Tongue (tissue), 1 donor: ENCODE measurements at regions not wholly inside any gene's neighbourhood (a gene's known extent, or its start where the extent isn't known, plus 50 kb on each side); places are given as distances from the start of the nearest gene placed in this dataset.
"Not testable (repeated sequence)": the region's sequence is repeated elsewhere in the genome, so short reads cannot be mapped to it uniquely, and the experiment has no call there.

Experiments used
- DNase-seq: peaks from one replicate; pipeline ENCODE4 v3.0.0-alpha.2; 2015

DNA sequence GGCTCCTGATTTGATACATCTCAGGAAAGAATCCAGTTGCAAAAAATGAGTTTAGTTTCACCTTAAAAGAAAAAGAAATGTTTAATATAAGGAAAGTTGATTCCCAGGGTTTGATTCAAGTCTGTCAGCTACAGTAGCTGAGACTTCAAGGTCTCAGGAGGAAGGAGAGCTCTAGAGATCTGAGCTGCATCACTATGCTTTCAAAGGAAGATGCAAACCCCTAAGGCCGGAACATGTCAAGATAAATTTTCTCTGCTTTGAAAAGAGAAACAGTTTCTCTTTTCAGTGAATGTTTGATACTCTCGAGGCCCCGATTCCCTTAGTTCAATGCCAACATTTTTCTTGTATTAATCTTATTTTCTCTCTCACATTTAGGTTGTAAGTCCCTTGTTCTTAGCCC is 128.6 kb downstream of the RGPD3 start:
- DNase-seq: peak; percentile 12

DNA sequence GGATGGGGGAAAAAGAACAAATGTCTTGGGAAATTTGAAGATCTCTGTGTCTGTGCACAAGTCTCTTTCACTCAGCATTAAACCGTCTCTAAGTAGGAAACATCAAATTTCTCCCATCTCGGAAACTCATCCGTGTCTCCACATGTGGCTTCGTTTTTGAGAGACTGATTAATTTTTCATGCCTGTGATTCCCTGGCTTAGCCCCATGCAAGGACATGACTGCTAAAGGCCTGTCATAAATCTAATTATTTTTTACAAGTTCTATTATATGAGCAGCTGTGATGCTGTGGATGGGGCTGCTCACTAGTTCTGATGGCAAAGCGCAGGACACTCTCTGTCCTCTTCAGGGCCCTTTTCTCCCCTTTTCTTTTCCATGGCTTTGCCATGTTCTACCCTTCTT is 129.1 kb downstream of the RGPD3 start:
- peak; percentile 55 for DNase-seq

GRCh38 chr2:106338043-106338442 is 130.2 kb downstream of the RGPD3 start:
- DNase-seq: peak; percentile 75

- peak; percentile 57 for DNase-seq
Observed at GRCh38 chr2:106336737-106337136, 131.5 kb downstream of the RGPD3 start.

GRCh38 chr2:106336108-106336507 is 132.1 kb downstream of the RGPD3 start:
- no peak for DNase-seq

- DNase-seq: peak; percentile 37
Observed at GRCh38 chr2:106334802-106335201, 133.4 kb downstream of the RGPD3 start.

DNA sequence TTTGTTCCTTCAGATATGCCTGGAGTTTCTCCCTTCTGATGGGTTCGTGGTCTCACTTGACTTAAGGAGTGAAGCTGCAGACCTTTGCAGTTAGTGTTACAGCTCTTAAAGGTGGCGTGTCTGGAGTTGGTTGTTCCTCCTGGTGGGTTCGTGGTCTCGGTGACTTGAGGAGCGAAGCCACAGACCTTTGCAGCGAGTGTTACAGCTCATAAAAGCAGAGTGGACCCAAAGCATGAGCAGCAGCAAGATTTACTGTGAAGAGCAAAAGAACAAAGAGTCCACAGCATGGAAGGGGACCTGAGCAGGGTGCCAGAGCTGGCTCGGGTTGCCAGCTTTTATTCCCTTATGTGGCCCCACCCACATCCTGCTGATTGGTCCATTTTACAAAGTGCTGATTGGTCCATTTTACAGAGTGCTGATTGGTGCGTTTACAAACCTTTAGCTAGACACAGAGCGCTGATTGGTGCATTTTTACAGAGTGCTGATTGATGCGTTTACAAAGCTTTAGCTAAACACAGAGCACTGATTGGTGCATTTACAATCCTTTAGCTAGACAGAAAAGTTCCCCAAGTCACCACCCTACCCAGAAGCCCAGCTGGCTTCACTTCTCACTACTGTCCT is 134.8 kb downstream of the RGPD3 start:
- not testable (repeated sequence) for DNase-seq

DNA sequence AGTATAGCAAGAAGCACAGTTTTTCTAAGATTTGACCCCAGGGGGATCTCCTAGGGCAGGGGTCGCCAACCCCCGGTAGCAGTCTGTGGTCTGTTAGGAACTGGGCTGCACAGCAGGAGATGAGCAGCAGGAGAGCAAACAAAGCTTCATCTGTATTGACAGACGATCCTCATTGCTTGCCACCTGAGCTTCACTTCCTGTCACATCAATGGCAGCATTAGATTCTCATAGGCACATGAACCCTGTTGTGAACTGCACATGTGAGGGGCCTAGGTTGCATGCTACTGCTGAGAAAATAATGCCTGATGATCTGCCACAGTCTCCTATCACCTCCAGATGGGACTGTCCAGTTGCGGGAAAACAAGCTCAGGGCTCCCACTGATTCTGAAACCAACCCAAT is 136.2 kb downstream of the RGPD3 start:
- DNase-seq: no peak

DNA sequence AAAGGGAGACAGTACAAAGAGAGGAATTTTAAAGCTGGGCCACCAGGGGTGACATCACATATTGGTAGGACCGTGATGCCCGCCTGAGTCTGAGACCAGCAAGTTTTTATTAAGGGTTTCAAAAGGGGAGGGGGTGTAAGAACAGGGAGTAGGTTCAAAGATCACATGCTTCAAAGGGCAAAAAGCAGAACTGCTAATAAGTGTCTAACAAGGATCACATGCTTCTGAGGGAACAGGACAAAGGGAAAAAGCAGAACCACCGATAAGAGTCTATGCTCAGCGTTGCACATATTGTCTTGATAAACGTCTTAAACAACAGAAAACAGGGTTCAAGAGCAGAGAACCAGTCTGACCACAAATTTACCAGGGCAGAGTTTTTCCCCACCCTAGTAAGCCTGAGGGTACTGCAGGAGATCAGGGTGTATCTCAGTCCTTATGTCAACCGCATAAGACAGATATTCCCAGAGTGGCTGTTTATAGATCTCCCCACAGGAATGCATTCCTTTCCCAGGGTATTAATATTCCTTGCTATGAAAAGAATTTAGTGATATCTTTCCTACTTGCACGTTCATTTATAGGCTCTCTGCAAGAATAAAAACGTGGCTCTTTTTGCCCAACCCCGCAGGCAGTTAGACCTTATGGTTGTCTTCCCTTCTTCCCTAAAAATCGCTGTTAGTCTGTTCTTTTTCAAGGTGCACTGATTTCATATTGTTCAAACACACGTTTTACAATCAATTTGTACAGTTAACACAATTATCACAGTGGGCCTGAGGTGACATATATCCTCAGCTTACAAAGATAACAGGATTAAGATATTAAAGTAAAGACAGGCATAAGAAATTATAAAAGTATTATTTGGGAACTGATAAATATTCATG is 136.5 kb upstream of the UXS1 start:
- DNase-seq: peak; percentile 5

DNA sequence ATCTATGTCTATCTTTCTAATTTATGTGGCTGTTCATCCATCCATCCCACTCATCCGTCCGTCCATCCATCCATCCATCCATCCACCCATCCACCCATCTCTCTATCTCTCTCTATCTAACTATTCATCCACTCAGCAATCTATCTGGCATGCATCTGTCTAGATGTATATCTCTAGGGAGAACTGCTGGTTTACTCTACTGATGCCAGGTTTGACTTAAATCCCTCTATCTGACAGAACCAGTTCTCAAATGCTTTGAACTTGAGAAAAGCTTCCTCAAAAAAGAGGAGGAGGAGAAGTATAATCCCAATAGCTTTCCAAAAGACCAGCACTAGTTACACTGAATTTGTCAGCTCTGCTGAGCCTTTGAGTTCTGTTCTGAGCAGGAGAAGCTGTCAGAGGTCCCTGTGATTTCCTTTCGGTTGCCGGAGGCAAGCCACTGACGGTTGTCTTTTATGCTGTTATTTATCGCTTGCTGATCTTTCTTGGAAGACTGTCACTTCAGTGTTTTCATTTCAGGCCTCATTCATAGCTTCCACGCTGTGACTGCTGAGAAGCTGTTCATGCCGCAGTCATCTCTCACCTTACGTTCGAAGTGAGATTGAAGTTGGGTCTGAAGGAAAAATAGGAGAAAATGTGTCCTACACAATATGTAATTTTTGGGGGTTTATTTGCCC is 129.4 kb upstream of the UXS1 start:
- DNase-seq: no peak

- no peak for DNase-seq
Observed at GRCh38 chr2:106322281-106322680, 128.2 kb upstream of the UXS1 start.

DNA sequence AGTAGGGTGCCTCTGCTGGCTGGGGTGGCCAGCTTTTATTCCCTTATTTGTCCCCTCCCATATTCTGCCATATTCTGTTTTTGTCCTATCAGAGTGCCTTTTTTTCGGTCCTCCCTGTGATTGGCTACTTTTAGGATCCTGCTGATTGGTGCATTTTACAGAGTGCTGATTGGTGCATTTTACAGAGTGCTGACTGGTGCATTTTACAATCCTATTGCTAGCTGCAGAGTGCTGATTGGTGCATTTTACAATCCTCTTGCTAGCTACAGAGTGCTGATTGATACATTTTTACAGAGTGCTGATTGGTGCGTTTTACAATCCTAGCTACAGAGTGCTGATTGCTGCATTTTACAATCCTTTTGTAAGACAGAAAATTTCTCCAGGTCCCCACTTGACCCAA is 126.3 kb upstream of the UXS1 start:
- not testable (repeated sequence) for DNase-seq

DNA sequence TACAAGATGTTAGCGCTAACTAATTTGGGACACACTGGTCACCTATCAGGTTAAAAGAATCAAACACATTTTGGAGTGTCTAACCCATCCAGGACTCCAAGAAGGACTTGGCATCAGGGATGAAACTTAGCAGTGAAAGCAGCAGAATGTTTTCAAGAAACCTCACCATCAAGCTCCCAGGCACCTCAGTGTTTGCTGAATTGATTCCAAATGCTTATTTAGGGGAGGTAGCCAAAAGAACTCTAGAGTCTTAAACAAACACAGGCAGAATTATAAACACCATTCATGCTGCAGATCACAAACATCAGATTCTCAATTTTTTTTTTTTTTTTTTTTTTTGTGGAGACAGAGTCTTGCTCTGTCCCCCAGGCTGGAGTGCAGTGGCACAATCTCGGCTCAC is 122.8 kb upstream of the UXS1 start:
- DNase-seq: peak; percentile 23

DNA sequence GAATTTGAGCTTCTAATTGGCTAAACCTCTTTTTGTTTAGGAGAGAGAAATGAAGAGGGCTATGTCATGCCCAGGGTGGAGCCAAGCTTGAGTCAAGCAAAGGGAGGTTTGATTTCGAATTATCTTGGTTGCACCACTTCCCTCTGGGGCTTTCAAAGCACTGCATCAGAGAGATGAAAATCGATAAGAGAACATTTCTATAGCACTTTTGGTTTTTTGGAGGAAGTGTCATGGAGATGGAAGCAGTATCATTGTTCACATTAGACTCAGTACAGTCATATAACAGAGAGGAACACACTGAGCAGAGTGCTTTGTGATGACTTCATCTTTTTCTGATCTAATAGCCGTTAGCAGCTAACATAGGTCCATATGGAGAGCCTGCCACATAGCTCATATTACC is 120.3 kb upstream of the UXS1 start:
- DNase-seq: no peak

GRCh38 chr2:106311041-106311370 is 116.9 kb upstream of the UXS1 start:
- DNase-seq: no peak

DNA sequence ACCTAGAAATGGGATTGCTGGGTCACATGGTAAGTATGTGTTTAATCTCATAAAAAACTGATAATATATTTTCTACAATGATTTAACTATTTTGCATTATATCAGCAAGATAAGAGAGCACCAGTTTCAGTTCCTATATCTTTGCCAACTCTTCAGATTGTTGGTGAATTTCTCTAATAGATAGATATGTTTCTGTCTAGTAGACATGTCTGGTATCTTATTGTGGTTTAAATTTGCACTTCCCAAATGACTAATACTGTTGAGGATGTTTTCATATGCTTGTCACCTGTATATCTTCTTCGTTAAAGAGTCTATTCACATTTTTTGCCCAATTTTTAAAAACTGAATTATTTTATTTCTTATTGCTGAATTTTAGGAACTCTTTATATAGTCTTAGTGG is 113.8 kb upstream of the UXS1 start:
- no peak for DNase-seq

DNA sequence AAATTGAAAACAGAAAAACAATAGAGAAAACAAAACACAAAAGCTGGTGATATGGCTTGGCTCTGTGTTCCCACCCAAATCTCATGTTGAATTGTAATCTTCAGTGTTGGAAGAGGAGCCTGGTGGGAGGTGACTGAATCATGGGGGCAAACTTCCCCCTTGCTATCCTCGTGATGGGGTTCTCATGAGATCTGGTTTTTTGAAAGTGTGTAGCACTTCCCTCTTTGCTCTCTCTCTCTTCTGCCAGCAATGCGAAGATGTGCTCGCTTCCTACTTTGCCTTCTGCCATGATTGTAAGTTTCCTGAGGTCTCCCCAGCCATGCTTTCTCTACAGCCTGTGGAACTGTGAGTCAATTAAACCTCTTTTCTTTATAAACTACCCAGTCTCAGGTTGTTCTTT is 112.3 kb upstream of the UXS1 start:
- DNase-seq: no peak

- DNase-seq: no peak
Observed at GRCh38 chr2:106304612-106305184, 110.6 kb upstream of the UXS1 start.

- no peak for DNase-seq
Observed at GRCh38 chr2:106299696-106300095, 105.6 kb upstream of the UXS1 start.

GRCh38 chr2:106296182-106296815 is 102.2 kb upstream of the UXS1 start:
- DNase-seq: peak; percentile 56

- no peak for DNase-seq
Observed at GRCh38 chr2:106294182-106294581, 100.1 kb upstream of the UXS1 start.

- DNase-seq: no peak
Observed at GRCh38 chr2:106293271-106293783, 99.2 kb upstream of the UXS1 start.
